ENCODE measurements at regions not wholly inside any gene's neighbourhood (a gene's known extent, or its start where the extent isn't known, plus 50 kb on each side); places are given as distances from the start of the nearest gene placed in this dataset.

DNA sequence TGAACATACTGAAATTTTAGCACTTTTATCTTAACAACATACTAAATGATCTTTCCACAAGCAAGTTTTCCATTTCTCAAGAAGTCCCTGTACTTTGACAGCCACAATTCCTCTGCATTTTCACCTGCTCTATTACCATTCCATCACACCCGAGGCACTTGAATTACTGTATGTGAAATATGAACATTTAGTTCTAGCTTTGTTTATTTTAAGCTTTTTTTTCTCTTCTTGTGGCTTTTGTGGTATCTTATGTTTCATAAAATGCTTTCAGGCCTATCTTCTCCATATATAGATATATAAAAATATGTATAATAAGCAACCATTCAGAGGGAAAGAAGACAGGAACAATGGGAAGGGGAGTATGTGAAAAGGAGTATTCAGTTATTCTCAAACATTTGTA is 693.9 kb downstream of the SATB2 start:
- TF ChIP-seq CEBPB (IDR thresholded peaks at IDR 0.05), result no peak

DNA sequence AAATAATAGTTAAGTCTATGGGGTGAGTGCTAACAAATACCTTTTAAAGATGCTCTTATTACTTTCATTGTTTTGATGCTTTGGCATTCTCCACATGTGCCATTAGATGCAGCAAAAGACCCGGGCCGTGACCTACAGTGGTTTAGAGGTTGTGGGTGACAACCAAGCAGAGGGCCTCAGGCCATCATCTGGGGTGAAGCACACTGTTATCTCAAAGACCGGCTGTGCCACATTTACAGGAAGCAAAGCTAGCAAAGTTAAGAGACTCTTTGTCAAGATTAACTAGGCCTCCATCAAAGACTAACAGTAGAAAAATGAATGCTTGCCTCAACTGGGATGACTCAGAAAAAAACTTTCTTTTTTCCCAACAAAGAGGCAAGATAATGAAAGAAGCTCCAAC is 695.3 kb downstream of the SATB2 start:
- TF ChIP-seq, protein P1, sequence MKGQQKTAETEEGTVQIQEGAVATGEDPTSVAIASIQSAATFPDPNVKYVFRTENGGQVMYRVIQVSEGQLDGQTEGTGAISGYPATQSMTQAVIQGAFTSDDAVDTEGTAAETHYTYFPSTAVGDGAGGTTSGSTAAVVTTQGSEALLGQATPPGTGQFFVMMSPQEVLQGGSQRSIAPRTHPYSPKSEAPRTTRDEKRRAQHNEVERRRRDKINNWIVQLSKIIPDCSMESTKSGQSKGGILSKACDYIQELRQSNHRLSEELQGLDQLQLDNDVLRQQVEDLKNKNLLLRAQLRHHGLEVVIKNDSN (IDR thresholded peaks at IDR 0.05), result no peak
- TF ChIP-seq YY1 (IDR thresholded peaks at IDR 0.05; ENCODE audit: low read depth), result no peak
- TF ChIP-seq NFIC (IDR thresholded peaks at IDR 0.05), result no peak
- TF ChIP-seq TCF12 (IDR thresholded peaks at IDR 0.05; ENCODE audit: low read depth), result no peak
- TF ChIP-seq TAF1 (IDR thresholded peaks at IDR 0.05; ENCODE audit: low read depth), result no peak
- TF ChIP-seq FOXM1 (IDR thresholded peaks at IDR 0.05; ENCODE audit: borderline replicate concordance, low read depth), result no peak
- TF ChIP-seq ZBTB7A (IDR thresholded peaks at IDR 0.05; ENCODE audit: low read depth), result no peak
- TF ChIP-seq, protein P2, sequence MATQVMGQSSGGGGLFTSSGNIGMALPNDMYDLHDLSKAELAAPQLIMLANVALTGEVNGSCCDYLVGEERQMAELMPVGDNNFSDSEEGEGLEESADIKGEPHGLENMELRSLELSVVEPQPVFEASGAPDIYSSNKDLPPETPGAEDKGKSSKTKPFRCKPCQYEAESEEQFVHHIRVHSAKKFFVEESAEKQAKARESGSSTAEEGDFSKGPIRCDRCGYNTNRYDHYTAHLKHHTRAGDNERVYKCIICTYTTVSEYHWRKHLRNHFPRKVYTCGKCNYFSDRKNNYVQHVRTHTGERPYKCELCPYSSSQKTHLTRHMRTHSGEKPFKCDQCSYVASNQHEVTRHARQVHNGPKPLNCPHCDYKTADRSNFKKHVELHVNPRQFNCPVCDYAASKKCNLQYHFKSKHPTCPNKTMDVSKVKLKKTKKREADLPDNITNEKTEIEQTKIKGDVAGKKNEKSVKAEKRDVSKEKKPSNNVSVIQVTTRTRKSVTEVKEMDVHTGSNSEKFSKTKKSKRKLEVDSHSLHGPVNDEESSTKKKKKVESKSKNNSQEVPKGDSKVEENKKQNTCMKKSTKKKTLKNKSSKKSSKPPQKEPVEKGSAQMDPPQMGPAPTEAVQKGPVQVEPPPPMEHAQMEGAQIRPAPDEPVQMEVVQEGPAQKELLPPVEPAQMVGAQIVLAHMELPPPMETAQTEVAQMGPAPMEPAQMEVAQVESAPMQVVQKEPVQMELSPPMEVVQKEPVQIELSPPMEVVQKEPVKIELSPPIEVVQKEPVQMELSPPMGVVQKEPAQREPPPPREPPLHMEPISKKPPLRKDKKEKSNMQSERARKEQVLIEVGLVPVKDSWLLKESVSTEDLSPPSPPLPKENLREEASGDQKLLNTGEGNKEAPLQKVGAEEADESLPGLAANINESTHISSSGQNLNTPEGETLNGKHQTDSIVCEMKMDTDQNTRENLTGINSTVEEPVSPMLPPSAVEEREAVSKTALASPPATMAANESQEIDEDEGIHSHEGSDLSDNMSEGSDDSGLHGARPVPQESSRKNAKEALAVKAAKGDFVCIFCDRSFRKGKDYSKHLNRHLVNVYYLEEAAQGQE (IDR thresholded peaks at IDR 0.05; ENCODE audit: low read depth), result no peak
- no peak for TF ChIP-seq EGR1 (IDR thresholded peaks at IDR 0.05)
- TF ChIP-seq TEAD4 (IDR thresholded peaks at IDR 0.05), result no peak
- no peak for TF ChIP-seq RAD21 (IDR thresholded peaks at IDR 0.05; ENCODE audit: low read depth)
- no peak for TF ChIP-seq CREB1 (IDR thresholded peaks at IDR 0.05; ENCODE audit: low read depth)
- TF ChIP-seq EP300 (IDR thresholded peaks at IDR 0.05; ENCODE audit: borderline replicate concordance), result no peak
- TF ChIP-seq, protein P3, sequence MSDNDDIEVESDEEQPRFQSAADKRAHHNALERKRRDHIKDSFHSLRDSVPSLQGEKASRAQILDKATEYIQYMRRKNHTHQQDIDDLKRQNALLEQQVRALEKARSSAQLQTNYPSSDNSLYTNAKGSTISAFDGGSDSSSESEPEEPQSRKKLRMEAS (IDR thresholded peaks at IDR 0.05), result no peak

DNA sequence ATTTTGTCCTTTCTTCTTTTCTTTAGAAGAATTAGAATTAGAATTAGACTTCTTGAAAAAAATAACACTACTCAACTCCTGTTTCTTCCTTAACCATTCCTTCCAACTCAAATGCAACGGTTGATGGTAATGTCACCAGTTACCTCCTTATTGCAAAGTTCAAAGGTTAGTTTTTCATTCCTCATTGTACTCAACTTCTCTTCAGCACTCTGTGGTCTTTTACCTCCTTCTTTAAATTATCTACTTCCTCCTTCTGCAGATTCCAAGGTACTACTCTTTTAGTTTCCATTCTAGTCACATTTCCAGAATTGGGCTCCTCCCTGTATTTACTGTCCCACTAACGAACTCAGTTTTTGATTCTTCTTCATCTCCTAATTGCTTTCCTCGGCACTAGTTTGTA is 700.7 kb downstream of the SATB2 start:
- TF ChIP-seq CREB1 (IDR thresholded peaks at IDR 0.05; ENCODE audit: low read depth) (no peak), TCF12 (IDR thresholded peaks at IDR 0.05; ENCODE audit: low read depth) (no peak), FOXM1 (IDR thresholded peaks at IDR 0.05; ENCODE audit: borderline replicate concordance, low read depth) (no peak), TEAD4 (IDR thresholded peaks at IDR 0.05) (no peak), YY1 (IDR thresholded peaks at IDR 0.05; ENCODE audit: low read depth) (no peak), EGR1 (IDR thresholded peaks at IDR 0.05) (no peak), NFIC (IDR thresholded peaks at IDR 0.05) (no peak), RAD21 (IDR thresholded peaks at IDR 0.05; ENCODE audit: low read depth) (no peak), EP300 (IDR thresholded peaks at IDR 0.05; ENCODE audit: borderline replicate concordance) (no peak)
- TF ChIP-seq, protein P2 (IDR thresholded peaks at IDR 0.05; ENCODE audit: low read depth), result no peak
- TF ChIP-seq, protein P1 (IDR thresholded peaks at IDR 0.05), result no peak

DNA sequence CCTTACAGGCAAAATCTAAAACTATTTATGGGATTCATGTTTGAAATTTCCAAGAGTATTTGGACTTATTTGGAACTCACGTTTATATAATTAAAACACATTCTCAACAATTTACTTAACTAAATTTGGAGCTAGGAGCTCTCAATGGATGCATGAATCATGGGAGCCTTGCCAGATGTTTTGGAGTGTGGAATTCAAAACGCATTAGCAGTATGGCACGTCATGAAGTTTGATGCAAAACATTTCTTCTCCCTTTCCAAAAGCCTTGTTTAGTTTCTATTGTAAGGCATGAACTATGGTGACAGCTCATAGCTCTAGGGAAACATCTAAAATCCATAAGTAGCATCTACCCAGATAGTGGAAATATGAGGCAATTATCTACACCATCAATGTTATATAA is 701.6 kb downstream of the SATB2 start:
- TF ChIP-seq TCF12 (IDR thresholded peaks at IDR 0.05; ENCODE audit: low read depth), result no peak
- no peak for TF ChIP-seq NFIC (IDR thresholded peaks at IDR 0.05)
- TF ChIP-seq, protein P3 (IDR thresholded peaks at IDR 0.05), result no peak

DNA sequence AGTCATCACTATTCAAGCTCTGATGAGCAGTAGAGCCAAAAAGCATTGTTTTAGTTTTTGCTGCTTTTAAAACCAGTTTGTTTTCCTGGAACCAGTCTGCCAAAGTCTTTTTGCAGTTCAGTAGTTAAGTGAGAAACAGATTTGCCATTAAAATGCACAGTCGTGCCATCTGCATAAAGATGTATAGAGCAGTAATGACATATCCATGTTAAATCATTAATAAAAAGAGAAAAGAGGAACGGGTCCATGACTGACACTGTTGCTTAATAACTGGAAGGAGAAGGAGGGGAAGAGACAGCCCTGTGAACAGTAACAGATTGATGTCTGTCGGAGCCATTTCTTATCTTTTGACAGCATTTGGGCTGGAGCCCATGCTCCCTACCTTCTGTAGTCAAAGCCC is 704.6 kb downstream of the SATB2 start:
- TF ChIP-seq TCF12 (IDR thresholded peaks at IDR 0.05; ENCODE audit: low read depth) (no peak), CREB1 (IDR thresholded peaks at IDR 0.05; ENCODE audit: low read depth) (no peak), ZBTB7A (IDR thresholded peaks at IDR 0.05; ENCODE audit: low read depth) (no peak), NFIC (IDR thresholded peaks at IDR 0.05) (no peak), RAD21 (IDR thresholded peaks at IDR 0.05; ENCODE audit: low read depth) (no peak), CEBPB (IDR thresholded peaks at IDR 0.05) (no peak), TEAD4 (IDR thresholded peaks at IDR 0.05) (no peak), FOXM1 (IDR thresholded peaks at IDR 0.05; ENCODE audit: borderline replicate concordance, low read depth) (no peak)
- TF ChIP-seq, protein P1 (IDR thresholded peaks at IDR 0.05), result no peak
- TF ChIP-seq, protein P3 (IDR thresholded peaks at IDR 0.05), result no peak

DNA sequence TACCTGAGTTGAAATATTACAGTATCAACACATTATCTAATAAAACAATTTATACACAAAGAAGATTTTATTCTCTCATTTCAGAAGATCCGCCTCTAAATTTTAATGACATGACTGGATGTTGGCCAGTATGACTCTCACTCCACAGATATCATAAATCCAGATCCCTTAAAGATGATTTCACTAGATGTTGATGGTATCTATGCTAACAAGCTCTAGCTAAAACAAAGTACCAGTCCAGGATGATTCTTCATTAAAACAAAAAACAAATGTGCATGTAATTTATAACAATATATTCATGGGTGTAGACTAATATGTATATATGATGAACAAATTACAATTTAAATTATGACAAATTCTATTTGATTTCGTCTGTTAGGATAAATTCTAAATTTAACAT is 708.4 kb downstream of the SATB2 start:
- no peak for TF ChIP-seq EGR1 (IDR thresholded peaks at IDR 0.05)
- no peak for TF ChIP-seq TEAD4 (IDR thresholded peaks at IDR 0.05)
- TF ChIP-seq, protein P2 (IDR thresholded peaks at IDR 0.05; ENCODE audit: low read depth), result no peak
- no peak for TF ChIP-seq TCF12 (IDR thresholded peaks at IDR 0.05; ENCODE audit: low read depth)

Data from Ishikawa (cell line).